GM12874 (cell line): ENCODE measurements at regions not wholly inside any gene's neighbourhood (a gene's known extent, or its start where the extent isn't known, plus 50 kb on each side); places are given as distances from the start of the nearest gene placed in this dataset.

Experiments used
- TF ChIP-seq, protein P1 (sequence below): IDR thresholded peaks from 2 replicates; pipeline ENCODE4 v1.5.1; 2011; ENCODE audit warnings: low read depth, mild to moderate bottlenecking, control low read depth, low read length, moderate library complexity; ENCODE audit not compliant: insufficient read depth

DNA sequence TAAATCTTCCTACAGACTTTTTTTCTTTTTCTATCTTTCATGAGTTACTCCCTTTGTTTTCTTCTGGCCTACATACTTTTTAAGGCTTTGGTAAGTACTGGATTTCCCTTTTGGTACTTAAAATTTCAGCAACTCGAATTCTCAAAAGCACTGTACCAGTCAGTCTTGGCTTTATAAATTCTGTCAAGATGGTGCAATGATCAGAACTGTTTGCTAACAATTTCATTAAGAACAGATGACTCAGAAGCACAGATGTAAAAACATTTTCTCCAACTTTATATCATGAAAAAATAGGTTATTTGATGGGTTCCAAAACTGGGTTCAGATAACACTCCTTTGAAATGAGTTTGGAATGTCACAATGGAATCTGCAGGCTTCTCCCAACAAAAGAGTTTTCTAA lies 1961.8 kb upstream of the FLRT2 start:
- TF ChIP-seq, protein P1, sequence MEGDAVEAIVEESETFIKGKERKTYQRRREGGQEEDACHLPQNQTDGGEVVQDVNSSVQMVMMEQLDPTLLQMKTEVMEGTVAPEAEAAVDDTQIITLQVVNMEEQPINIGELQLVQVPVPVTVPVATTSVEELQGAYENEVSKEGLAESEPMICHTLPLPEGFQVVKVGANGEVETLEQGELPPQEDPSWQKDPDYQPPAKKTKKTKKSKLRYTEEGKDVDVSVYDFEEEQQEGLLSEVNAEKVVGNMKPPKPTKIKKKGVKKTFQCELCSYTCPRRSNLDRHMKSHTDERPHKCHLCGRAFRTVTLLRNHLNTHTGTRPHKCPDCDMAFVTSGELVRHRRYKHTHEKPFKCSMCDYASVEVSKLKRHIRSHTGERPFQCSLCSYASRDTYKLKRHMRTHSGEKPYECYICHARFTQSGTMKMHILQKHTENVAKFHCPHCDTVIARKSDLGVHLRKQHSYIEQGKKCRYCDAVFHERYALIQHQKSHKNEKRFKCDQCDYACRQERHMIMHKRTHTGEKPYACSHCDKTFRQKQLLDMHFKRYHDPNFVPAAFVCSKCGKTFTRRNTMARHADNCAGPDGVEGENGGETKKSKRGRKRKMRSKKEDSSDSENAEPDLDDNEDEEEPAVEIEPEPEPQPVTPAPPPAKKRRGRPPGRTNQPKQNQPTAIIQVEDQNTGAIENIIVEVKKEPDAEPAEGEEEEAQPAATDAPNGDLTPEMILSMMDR: no peak

DNA sequence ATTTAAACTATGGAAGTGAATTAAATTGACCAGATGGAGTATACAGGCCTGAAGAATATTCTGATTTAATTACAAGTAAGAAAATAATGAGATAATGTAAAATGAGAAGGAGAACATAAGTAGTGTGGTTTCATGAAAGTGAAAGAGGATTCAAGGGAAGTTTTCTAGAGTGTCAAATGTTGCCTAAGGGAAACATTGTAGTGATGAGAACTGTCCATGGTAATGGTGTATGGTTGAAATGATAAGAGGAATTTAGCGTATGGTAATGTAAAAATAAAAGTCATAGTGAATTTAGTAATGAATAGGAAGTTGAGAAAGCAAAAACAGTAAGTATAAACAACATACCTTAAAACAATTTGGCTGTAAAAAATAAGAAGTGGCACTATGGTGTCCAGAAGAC lies 1954.6 kb upstream of the FLRT2 start:
- TF ChIP-seq, protein P1: no peak

DNA sequence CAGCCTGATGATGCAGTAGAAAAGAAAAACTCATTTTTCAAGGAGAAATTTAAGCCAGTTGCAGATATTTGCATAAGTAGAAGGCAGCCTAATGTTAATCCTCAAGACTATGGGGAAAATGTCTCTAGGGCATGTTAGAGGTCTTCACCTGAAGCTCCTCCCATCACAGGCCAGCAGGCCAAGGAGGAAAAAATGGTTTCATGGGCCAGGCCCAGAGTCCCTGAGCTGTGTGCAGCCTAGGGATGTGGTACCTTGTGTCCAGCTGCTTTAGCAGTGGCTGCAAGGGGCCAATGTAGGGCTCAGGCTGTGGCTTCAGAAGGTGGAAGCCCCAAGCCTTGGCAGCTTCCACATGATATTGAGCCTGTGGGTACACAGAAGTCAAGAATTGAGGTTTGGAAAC lies 1946.7 kb upstream of the FLRT2 start:
- TF ChIP-seq, protein P1: no peak

DNA sequence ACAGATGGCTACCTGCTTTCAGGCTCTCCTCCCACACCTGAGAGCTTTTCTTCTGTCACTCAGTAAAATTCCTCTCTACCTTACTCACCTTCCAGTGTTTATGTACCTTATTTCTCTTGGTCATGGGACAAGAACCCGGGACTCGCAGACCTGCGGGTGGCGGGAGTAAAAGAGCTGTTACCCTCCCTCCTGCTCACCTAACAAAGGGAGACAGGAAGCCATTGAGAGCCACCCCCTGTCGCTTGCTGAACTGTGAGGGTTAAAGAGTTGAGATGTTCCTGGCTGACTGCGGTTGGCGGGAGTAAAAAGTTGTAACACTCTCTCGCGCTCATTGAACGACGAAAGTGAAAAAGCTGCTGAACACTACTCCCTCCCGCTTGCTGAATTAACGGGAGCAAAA lies 1935.1 kb upstream of the FLRT2 start:
- TF ChIP-seq, protein P1: no peak

DNA sequence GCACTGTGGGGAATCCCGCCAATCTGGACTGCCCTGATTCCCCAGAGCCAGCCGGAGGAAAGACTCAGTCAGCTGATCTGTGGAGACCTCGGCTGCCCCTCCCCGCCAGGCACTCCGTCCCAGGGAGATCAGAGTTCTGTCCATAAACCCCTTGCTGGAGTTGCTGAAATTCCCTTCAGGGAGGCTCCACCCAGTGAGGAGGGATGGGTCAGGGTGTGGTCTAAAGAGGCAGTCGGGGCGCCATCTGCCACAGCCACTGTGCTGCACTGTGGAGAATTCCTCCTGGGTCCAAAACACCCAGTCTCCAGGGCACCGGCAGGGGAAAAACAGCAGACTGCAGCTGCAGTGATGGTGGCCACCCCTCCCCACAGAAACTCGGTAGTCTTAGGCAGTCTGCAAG lies 1922.3 kb upstream of the FLRT2 start:
- TF ChIP-seq, protein P1: no peak

DNA sequence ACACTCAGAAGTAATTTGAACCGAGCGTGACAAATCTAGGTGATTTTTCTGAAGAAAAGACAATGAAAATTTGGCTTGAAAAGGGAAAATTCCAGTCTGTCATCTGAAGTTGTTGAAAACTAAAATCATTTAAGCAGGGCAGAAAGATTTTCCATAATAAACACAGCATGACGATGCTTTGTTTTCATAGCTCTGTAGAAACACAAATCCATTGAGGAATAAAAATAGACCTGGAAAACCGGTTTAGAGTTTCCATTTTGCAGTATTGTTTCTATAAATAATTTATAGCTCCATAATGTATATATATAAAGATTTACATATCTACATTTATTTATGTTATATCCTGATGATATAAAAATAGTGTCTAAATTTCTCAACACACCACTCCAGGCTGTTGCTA lies 1918.5 kb upstream of the FLRT2 start:
- TF ChIP-seq, protein P1: no peak

DNA sequence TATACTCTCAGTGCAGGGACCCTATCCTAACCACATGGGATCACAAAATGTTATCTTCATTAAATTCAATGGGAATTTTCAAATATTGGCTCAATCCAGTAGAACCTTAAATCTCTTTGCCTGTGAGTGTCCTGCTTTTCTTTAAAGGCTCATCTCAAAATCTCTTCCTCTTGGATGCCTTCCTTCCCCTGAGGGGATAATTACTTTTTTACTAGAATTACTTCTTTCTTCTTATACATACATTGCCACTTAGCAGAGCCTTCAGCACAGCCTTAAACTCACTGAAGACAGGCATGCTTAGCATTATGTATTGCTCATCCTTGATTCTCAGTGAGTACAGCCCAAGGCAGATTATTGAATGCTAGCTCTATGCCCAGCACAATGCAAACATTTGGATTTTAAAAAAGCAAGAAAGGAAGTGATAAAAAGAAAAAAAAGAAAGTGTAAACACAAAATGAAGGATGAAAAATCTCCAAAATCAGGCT lies 1918.0 kb upstream of the FLRT2 start:
- TF ChIP-seq, protein P1: no peak

DNA sequence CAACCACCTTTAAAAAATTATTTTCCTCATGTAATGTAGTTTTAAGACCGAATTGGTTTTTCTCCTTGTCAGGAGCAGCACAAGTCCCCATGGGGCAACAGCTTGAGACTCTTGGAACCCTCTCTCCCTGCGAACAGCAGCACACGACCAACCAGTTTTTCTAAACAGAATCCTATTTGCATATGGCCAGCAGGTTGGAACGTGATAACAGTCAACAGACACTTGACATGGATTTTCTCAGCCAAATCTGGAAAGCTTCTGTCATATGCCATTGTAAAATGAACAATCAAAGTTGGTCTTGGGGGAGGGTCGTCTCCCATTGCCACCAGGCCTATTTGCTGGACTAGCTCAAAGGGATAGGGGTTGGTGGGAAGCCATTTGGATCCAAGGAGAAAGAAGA lies 1915.0 kb upstream of the FLRT2 start:
- TF ChIP-seq, protein P1: no peak
